ENCODE measurements at regions not wholly inside any gene's neighbourhood (a gene's known extent, or its start where the extent isn't known, plus 50 kb on each side); places are given as distances from the start of the nearest gene placed in this dataset.

DNA sequence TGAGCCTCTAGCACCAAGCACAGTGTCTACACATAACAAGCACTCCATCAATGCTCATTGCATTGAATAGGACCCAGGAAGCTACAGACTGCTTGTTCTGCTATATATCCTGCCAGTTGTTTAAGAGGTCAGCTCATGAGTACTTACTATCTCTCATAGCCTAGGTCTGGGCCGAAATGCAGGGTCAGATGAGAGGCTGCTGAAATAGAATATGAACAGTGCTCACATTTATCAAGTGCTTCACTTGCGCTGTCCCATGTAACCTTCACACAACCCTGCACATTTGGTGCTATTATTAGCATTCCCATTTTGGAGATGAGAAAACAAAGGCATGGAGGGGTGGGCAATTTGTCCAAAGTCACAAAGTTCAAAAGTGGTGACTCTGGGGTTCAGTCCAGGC lies 153.6 kb downstream of the FGF18 start:
- DNase-seq (no peak), ATAC-seq (ENCODE audit: low read depth) (no peak)
- POLR2A ChIA-PET: no interaction called here
- Histone ChIP-seq H3K9me3 (ENCODE audit: control extremely low read depth in 1 of 3, control insufficient read depth in 2 of 3, insufficient read depth in 1 of 3, low read length in 2 of 3) (peaks cover 0 to 14% (median 11%) of the 10 kb centered on the region in 3 donors), H3K36me3 (replicated peaks in 1 of 2; ENCODE audit: control extremely low read depth in 1 of 2, control insufficient read depth in 1 of 2, extremely low read depth in 1 of 2, insufficient read depth in 2 of 2, low read length in 1 of 2) (no peaks in the 10 kb centered on the region), H3K9ac (ENCODE audit: low read length) (no peak overlapping the region), H2AFZ (ENCODE audit: insufficient read depth, low read depth, low read length, poor library complexity, severe bottlenecking) (no peak overlapping the region), H4K20me1 (ENCODE audit: control insufficient read depth, insufficient read depth, low read length, poor library complexity, severe bottlenecking) (no peaks in the 10 kb centered on the region), H3K27ac (ENCODE audit: low read length in 2 of 2) (no peak overlapping the region), H3K4me3 (ENCODE audit: control extremely low read depth in 1 of 5, extremely low read depth in 1 of 5, insufficient read depth in 1 of 5, low read depth in 2 of 5, low read length in 4 of 5) (no peak overlapping the region), H3K27me3 (replicated peaks in 1 of 4; ENCODE audit: control extremely low read depth in 1 of 4, control insufficient read depth in 3 of 4, insufficient read depth in 4 of 4, low read length in 3 of 4) (peaks cover 0 to 4% (median 0%) of the 10 kb centered on the region in 4 experiments), H3K79me2 (ENCODE audit: control insufficient read depth, insufficient read depth, low read length) (no peaks in the 10 kb centered on the region), H3K4me2 (replicated peaks; ENCODE audit: low read depth, low read length, poor library complexity, severe bottlenecking) (no peak overlapping the region), H3K4me1 (ENCODE audit: control insufficient read depth in 2 of 2, insufficient read depth in 2 of 2, low read length in 2 of 2) (no peaks in the 10 kb centered on the region)
- CTCF ChIA-PET: no interaction called here
- Mint-ChIP-seq H3K4me3 (no peak overlapping the region), H3K27me3 (peaks cover 16% of the 10 kb centered on the region), H3K9me3 (ENCODE audit: insufficient read depth) (peaks cover 19% of the 10 kb centered on the region), H3K27ac (no peak overlapping the region), H3K4me1 (no peaks in the 10 kb centered on the region)
- WGBS (ENCODE audit: insufficient coverage): no CpG with 5 or more reads among the region's 2 CpGs
- TF ChIP-seq, protein P1, sequence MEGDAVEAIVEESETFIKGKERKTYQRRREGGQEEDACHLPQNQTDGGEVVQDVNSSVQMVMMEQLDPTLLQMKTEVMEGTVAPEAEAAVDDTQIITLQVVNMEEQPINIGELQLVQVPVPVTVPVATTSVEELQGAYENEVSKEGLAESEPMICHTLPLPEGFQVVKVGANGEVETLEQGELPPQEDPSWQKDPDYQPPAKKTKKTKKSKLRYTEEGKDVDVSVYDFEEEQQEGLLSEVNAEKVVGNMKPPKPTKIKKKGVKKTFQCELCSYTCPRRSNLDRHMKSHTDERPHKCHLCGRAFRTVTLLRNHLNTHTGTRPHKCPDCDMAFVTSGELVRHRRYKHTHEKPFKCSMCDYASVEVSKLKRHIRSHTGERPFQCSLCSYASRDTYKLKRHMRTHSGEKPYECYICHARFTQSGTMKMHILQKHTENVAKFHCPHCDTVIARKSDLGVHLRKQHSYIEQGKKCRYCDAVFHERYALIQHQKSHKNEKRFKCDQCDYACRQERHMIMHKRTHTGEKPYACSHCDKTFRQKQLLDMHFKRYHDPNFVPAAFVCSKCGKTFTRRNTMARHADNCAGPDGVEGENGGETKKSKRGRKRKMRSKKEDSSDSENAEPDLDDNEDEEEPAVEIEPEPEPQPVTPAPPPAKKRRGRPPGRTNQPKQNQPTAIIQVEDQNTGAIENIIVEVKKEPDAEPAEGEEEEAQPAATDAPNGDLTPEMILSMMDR (IDR thresholded peaks at IDR 0.05): no peak
- TF ChIP-seq EZH2 (IDR thresholded peaks at IDR 0.05; ENCODE audit: borderline replicate concordance, insufficient read depth, low read depth, low read length, poor library complexity, severe bottlenecking): no peak
- intact Hi-C loops (cut with micrococcal nuclease): no loop called here

DNA sequence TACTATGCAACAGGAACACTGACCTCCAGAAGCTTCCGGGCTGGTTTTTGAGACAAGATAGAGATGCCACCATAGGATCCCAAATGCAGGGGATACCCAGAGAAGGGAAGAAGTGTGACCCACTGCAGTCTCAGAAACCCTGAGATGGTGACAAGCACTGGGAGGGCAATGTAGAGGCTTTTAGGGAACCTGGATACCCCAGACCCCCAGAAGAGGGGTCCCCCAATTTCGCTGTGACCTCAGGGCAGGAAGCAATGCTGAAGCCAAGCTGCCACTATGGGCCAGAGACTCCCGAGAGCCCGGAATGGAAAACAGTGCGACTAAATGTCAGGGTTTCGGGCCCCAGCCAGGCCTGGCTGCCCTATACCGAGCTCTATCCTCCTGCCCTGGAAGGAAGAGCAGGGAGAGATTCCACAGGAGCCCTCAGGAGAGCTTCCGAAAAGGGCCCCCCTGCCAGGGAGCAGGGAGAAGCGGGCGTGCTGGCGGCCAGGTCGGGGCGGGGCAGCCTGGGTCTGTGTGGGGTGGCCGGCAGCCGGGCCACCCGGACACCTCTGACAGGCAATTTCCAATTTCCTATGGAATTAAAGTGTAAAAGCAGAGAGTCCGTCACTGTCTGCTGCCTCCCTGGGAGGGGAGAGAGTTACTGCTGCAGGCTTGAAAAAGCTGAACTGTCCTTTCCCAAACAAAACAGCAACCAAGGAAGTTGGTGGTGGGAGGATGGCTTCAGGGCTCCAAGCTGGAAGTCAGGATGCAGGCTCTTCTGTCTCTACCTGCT lies 154.2 kb downstream of the FGF18 start:
- Histone ChIP-seq H3K4me3 (ENCODE audit: control extremely low read depth in 1 of 5, extremely low read depth in 1 of 5, insufficient read depth in 1 of 5, low read depth in 2 of 5, low read length in 4 of 5) (no peak overlapping the region), H3K27ac (ENCODE audit: low read length in 2 of 2) (no peak overlapping the region), H3K79me2 (ENCODE audit: control insufficient read depth, insufficient read depth, low read length) (no peaks in the 10 kb centered on the region), H3K36me3 (replicated peaks in 1 of 2; ENCODE audit: control extremely low read depth in 1 of 2, control insufficient read depth in 1 of 2, extremely low read depth in 1 of 2, insufficient read depth in 2 of 2, low read length in 1 of 2) (no peaks in the 10 kb centered on the region), H3K9ac (ENCODE audit: low read length) (no peak overlapping the region), H2AFZ (ENCODE audit: insufficient read depth, low read depth, low read length, poor library complexity, severe bottlenecking) (no peak overlapping the region), H3K27me3 (replicated peaks in 1 of 4; ENCODE audit: control extremely low read depth in 1 of 4, control insufficient read depth in 3 of 4, insufficient read depth in 4 of 4, low read length in 3 of 4) (peaks cover 0 to 4% (median 0%) of the 10 kb centered on the region in 4 experiments), H3K9me3 (ENCODE audit: control extremely low read depth in 1 of 3, control insufficient read depth in 2 of 3, insufficient read depth in 1 of 3, low read length in 2 of 3) (peaks cover 0 to 14% (median 6%) of the 10 kb centered on the region in 3 donors), H3K4me2 (replicated peaks; ENCODE audit: low read depth, low read length, poor library complexity, severe bottlenecking) (no peak overlapping the region), H4K20me1 (ENCODE audit: control insufficient read depth, insufficient read depth, low read length, poor library complexity, severe bottlenecking) (no peaks in the 10 kb centered on the region), H3K4me1 (ENCODE audit: control insufficient read depth in 2 of 2, insufficient read depth in 2 of 2, low read length in 2 of 2) (no peaks in the 10 kb centered on the region)
- no peak for TF ChIP-seq EZH2 (IDR thresholded peaks at IDR 0.05; ENCODE audit: borderline replicate concordance, insufficient read depth, low read depth, low read length, poor library complexity, severe bottlenecking)
- TF ChIP-seq, protein P1 (IDR thresholded peaks at IDR 0.05): no peak
- peaks cover 14% of the 10 kb centered on the region for H3K9me3 Mint-ChIP-seq (ENCODE audit: insufficient read depth)
- intact Hi-C loops (cut with micrococcal nuclease): no loop called here
- no peak overlapping the region for H3K4me3 Mint-ChIP-seq
- DNase-seq (no peak), ATAC-seq (ENCODE audit: low read depth) (no peak)
- H3K27ac Mint-ChIP-seq: no peak overlapping the region
- H3K4me1 Mint-ChIP-seq: no peaks in the 10 kb centered on the region
- 92% methylated on average over 16 of the region's 17 CpGs for WGBS (ENCODE audit: insufficient coverage)
- POLR2A ChIA-PET: no interaction called here
- CTCF ChIA-PET: no interaction called here
- peaks cover 13% of the 10 kb centered on the region for H3K27me3 Mint-ChIP-seq
